WTC11 (cell line): ENCODE measurements at regions not wholly inside any gene's neighbourhood (a gene's known extent, or its start where the extent isn't known, plus 50 kb on each side); places are given as distances from the start of the nearest gene placed in this dataset.

Experiments used
- ATAC-seq: fragments of 200-7000 bp; cut with Tn5 transposase; 2 replicates; pipeline ENCODE4 v1.10.0; 2021; ENCODE audit warnings: mild to moderate bottlenecking, moderate library complexity
- CTCF ChIA-PET: fragments of 300-600 bp; sonication (Branson Sonifier 250); formaldehyde crosslinking; loops from one replicate; lab custom pipeline; 2021; ENCODE audit warnings: antibody characterized with exemption; lab: Charles Lee
- POLR2A ChIA-PET: fragments of 350-600 bp; sonication (Branson Sonifier 250); formaldehyde crosslinking; loops from one replicate; lab custom pipeline; 2021; ENCODE audit warnings: antibody characterized with exemption; lab: Charles Lee
- DNase-seq: peaks from one replicate; pipeline ENCODE4 v3.0.0; 2021; ENCODE audit warnings: low spot score
- H3K27ac Mint-ChIP-seq: 2 replicates; pipeline ENCODE4 v1.8.0; 2021; ENCODE audit warnings: mixed read lengths
- H3K27me3 Mint-ChIP-seq: 2 replicates; pipeline ENCODE4 v1.8.0; 2021; ENCODE audit warnings: low read depth, mild to moderate bottlenecking, moderate library complexity, mixed read lengths
- H3K36me3 Mint-ChIP-seq: 2 replicates; pipeline ENCODE4 v1.8.0; 2021; ENCODE audit warnings: mixed read lengths
- H3K4me1 Mint-ChIP-seq: 2 replicates; pipeline ENCODE4 v1.8.0; 2022; ENCODE audit warnings: mixed read lengths
- H3K4me3 Mint-ChIP-seq: 2 replicates; pipeline ENCODE4 v1.8.0; 2021; ENCODE audit warnings: mild to moderate bottlenecking, moderate library complexity, mixed read lengths
- H3K9me3 Mint-ChIP-seq: 2 replicates; pipeline ENCODE4 v1.8.0; 2021; ENCODE audit warnings: mixed read lengths
- CREM ChIP-seq: sonication (generic); formaldehyde crosslinking; IDR thresholded peaks from 2 replicates; pipeline ENCODE4 v1.8.1; 2022; ENCODE audit warnings: mild to moderate bottlenecking, missing genetic modification reagents, moderate library complexity
- ELF4 ChIP-seq: sonication (generic); formaldehyde crosslinking; IDR thresholded peaks from 2 replicates; pipeline ENCODE4 v1.8.1; 2022; ENCODE audit warnings: low read depth, mild to moderate bottlenecking, moderate library complexity, missing genetic modification reagents
- GRHL2 ChIP-seq: fragments of 250-450 bp; sonication (Bioruptor Pico); IDR thresholded peaks from 2 replicates; pipeline ENCODE4 v1.8.0; 2022; ENCODE audit warnings: mild to moderate bottlenecking, moderate library complexity; ENCODE audit not compliant: insufficient replicate concordance, severe bottlenecking
- MXD4 ChIP-seq: fragments of 250-450 bp; sonication (Bioruptor Pico); IDR thresholded peaks from 2 replicates; pipeline ENCODE4 v1.8.0; 2021; ENCODE audit warnings: mild to moderate bottlenecking, moderate library complexity, borderline replicate concordance
- RORB ChIP-seq: fragments of 250-450 bp; sonication (Bioruptor Pico); IDR thresholded peaks from 2 replicates; pipeline ENCODE4 v1.9.0; 2021; ENCODE audit warnings: mild to moderate bottlenecking
- SMAD4 ChIP-seq: sonication (generic); formaldehyde crosslinking; IDR thresholded peaks from 2 replicates; pipeline ENCODE4 v1.8.0; 2022; ENCODE audit warnings: mild to moderate bottlenecking, missing genetic modification reagents
- ZNF317 ChIP-seq: sonication (generic); formaldehyde crosslinking; IDR thresholded peaks from 2 replicates; pipeline ENCODE4 v1.8.1; 2023; ENCODE audit warnings: low read depth, mild to moderate bottlenecking, moderate library complexity, missing genetic modification reagents, borderline replicate concordance
- TF ChIP-seq, protein P1 (sequence below): fragments of 250-450 bp; sonication (Bioruptor Pico); IDR thresholded peaks from 2 replicates; pipeline ENCODE4 v1.8.0; 2021; ENCODE audit warnings: mild to moderate bottlenecking
- TF ChIP-seq, protein P2 (sequence below): sonication (generic); formaldehyde crosslinking; IDR thresholded peaks from 2 replicates; pipeline ENCODE4 v1.8.1; 2023; ENCODE audit warnings: mild to moderate bottlenecking, missing genetic modification reagents
- TF ChIP-seq, protein P3 (sequence below): fragments of 250-450 bp; sonication (Bioruptor Pico); conservative IDR thresholded peaks from 2 replicates; pipeline ENCODE4 v1.9.0; 2021; ENCODE audit warnings: mild to moderate bottlenecking
- TF ChIP-seq, protein P4 (sequence below): sonication (generic); formaldehyde crosslinking; IDR thresholded peaks from 2 replicates; pipeline ENCODE4 v1.8.1; 2022; ENCODE audit warnings: missing genetic modification reagents, borderline replicate concordance
- TF ChIP-seq, protein P5 (sequence below): sonication (generic); formaldehyde crosslinking; IDR thresholded peaks from 2 replicates; pipeline ENCODE4 v1.8.1; 2023; ENCODE audit warnings: mild to moderate bottlenecking, missing genetic modification reagents, borderline replicate concordance
- TF ChIP-seq, protein P6 (sequence below): sonication (generic); formaldehyde crosslinking; IDR thresholded peaks from 2 replicates; pipeline ENCODE4 v1.8.1; 2023; ENCODE audit warnings: mild to moderate bottlenecking, missing genetic modification reagents
- TF ChIP-seq, protein P7 (sequence below): sonication (generic); formaldehyde crosslinking; IDR thresholded peaks from 2 replicates; pipeline ENCODE4 v1.8.0; 2022; ENCODE audit warnings: mild to moderate bottlenecking, missing genetic modification reagents

DNA sequence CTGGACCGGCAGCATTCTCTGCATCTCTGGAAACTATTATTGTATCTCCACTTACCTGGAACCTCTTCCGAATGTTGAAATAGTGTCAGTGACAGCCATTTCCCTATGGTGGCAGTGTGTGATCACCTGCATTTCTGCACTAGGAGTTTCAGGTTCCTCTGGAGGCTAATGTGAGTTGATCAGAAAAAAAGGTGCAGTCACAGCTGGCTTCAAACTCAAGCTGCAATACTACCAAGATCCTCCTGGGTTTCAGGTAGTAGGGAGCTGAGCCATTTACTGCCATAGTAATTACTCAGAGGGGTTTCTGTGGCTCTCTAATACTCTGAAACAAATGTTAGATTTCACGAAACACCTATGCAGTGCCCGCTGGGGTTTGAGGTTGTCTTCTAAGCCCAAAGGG is 183.5 kb upstream of the OSR1 start:
- ChIA-PET CTCF (interaction anchor here (0.7 to 2.1 kb wide), 3 partner anchors 114 to 205 kb away, joined by 3 to 5 read pairs (median 5); no protein-coding TSS in a partner anchor), POLR2A (no interaction called here)
- H3K4me1 Mint-ChIP-seq, result no peaks in the 10 kb centered on the region; the same call in 1 of the 2 replicates
- DNase-seq, result no peak
- H3K27ac Mint-ChIP-seq, result no peak overlapping the region
- H3K4me3 Mint-ChIP-seq, result no peak overlapping the region
- no peaks in the 10 kb centered on the region for H3K36me3 Mint-ChIP-seq
- H3K27me3 Mint-ChIP-seq, result no peaks in the 10 kb centered on the region; the same call in 1 of the 2 replicates
- TF ChIP-seq, protein P1, sequence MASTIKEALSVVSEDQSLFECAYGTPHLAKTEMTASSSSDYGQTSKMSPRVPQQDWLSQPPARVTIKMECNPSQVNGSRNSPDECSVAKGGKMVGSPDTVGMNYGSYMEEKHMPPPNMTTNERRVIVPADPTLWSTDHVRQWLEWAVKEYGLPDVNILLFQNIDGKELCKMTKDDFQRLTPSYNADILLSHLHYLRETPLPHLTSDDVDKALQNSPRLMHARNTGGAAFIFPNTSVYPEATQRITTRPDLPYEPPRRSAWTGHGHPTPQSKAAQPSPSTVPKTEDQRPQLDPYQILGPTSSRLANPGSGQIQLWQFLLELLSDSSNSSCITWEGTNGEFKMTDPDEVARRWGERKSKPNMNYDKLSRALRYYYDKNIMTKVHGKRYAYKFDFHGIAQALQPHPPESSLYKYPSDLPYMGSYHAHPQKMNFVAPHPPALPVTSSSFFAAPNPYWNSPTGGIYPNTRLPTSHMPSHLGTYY, result no peak
- TF ChIP-seq SMAD4 (CRISPR knock-in tag), result no peak
- TF ChIP-seq, protein P2, sequence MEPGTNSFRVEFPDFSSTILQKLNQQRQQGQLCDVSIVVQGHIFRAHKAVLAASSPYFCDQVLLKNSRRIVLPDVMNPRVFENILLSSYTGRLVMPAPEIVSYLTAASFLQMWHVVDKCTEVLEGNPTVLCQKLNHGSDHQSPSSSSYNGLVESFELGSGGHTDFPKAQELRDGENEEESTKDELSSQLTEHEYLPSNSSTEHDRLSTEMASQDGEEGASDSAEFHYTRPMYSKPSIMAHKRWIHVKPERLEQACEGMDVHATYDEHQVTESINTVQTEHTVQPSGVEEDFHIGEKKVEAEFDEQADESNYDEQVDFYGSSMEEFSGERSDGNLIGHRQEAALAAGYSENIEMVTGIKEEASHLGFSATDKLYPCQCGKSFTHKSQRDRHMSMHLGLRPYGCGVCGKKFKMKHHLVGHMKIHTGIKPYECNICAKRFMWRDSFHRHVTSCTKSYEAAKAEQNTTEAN (CRISPR knock-in tag), result no peak
- TF ChIP-seq, protein P3, sequence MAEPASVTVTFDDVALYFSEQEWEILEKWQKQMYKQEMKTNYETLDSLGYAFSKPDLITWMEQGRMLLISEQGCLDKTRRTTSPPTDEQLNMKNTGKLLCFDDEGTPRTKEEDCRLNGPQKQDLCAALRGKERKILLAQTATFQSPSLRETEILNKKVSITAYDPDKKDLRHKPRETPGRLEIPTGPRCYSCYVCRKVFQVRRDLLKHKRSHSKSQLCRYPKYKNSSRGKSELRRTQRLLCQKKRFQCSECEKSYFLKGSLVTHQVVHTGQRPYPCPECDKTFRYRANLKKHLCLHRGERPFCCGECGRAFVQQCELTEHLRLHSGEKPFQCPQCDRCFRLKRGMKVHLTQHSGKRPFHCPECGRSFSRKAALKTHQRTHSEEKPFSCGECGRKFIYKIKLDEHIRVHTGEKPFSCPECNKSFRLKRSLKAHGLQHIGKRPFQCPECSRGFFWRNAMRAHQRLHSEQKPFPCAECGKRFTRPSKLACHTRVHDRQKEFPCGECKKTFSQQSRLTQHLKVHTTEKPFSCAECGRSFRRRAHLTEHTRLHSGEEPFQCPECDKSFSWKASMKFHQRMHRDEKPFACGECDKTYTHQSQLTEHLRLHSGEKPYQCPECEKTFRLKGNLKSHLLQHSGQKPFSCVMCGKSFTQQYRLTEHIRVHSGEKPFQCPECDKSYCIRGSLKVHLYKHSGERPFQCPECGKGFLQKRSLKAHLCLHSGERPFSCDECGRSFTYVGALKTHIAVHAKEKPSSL (CRISPR knock-in tag), result no peak
- ATAC-seq, result peak; percentile 96
- H3K9me3 Mint-ChIP-seq, result no peaks in the 10 kb centered on the region

DNA sequence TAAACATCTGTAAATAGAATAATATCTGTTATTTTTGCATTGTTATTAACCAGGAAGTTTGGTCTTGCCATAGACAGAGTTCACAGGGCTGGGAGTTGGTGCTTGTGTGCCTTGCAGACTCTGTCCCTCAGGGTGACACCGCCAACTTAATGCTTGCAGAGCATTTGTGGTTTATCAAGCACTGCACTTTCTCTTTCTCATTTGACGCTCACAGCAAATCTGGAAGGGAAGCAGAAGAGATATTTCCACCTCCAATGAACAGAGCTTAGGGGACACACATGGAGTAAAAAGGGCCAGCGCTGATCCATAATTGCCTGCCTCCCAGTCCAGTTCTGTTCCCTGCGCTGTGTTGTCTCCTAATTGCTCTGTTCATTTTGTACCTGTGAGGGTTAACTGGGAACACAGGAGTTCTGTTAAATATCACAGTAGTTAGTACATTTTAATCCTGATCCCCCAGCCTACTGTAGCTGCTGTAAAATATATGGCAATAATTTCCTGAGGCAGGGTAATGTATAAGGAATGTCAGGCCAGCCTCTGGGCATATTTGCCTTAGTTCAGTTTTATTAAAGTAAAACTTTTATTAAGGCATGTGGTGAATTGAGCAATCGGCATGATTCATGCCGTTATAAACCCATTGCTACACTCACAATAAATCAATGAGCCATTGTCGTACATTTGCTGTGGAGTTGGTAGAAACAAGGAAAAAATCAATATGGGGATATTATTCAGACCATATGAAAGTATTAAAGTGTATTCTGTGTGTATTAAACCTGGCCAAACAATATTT is 182.5 kb upstream of the OSR1 start:
- no peak overlapping the region for H3K4me3 Mint-ChIP-seq
- H3K4me1 Mint-ChIP-seq, result no peaks in the 10 kb centered on the region; the same call in 1 of the 2 replicates
- TF ChIP-seq ELF4 (CRISPR knock-in tag) (no peak), CREM (CRISPR knock-in tag) (no peak), GRHL2 (no peak), MXD4 (CRISPR knock-in tag) (no peak), RORB (CRISPR knock-in tag) (no peak), ZNF317 (no peak)
- TF ChIP-seq, protein P4, sequence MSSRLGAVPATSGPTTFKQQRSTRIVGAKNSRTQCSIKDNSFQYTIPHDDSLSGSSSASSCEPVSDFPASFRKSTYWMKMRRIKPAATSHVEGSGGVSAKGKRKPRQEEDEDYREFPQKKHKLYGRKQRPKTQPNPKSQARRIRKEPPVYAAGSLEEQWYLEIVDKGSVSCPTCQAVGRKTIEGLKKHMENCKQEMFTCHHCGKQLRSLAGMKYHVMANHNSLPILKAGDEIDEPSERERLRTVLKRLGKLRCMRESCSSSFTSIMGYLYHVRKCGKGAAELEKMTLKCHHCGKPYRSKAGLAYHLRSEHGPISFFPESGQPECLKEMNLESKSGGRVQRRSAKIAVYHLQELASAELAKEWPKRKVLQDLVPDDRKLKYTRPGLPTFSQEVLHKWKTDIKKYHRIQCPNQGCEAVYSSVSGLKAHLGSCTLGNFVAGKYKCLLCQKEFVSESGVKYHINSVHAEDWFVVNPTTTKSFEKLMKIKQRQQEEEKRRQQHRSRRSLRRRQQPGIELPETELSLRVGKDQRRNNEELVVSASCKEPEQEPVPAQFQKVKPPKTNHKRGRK (CRISPR knock-in tag), result no peak
- TF ChIP-seq, protein P5, sequence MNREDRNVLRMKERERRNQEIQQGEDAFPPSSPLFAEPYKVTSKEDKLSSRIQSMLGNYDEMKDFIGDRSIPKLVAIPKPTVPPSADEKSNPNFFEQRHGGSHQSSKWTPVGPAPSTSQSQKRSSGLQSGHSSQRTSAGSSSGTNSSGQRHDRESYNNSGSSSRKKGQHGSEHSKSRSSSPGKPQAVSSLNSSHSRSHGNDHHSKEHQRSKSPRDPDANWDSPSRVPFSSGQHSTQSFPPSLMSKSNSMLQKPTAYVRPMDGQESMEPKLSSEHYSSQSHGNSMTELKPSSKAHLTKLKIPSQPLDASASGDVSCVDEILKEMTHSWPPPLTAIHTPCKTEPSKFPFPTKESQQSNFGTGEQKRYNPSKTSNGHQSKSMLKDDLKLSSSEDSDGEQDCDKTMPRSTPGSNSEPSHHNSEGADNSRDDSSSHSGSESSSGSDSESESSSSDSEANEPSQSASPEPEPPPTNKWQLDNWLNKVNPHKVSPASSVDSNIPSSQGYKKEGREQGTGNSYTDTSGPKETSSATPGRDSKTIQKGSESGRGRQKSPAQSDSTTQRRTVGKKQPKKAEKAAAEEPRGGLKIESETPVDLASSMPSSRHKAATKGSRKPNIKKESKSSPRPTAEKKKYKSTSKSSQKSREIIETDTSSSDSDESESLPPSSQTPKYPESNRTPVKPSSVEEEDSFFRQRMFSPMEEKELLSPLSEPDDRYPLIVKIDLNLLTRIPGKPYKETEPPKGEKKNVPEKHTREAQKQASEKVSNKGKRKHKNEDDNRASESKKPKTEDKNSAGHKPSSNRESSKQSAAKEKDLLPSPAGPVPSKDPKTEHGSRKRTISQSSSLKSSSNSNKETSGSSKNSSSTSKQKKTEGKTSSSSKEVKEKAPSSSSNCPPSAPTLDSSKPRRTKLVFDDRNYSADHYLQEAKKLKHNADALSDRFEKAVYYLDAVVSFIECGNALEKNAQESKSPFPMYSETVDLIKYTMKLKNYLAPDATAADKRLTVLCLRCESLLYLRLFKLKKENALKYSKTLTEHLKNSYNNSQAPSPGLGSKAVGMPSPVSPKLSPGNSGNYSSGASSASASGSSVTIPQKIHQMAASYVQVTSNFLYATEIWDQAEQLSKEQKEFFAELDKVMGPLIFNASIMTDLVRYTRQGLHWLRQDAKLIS, result no peak
- TF ChIP-seq, protein P6, sequence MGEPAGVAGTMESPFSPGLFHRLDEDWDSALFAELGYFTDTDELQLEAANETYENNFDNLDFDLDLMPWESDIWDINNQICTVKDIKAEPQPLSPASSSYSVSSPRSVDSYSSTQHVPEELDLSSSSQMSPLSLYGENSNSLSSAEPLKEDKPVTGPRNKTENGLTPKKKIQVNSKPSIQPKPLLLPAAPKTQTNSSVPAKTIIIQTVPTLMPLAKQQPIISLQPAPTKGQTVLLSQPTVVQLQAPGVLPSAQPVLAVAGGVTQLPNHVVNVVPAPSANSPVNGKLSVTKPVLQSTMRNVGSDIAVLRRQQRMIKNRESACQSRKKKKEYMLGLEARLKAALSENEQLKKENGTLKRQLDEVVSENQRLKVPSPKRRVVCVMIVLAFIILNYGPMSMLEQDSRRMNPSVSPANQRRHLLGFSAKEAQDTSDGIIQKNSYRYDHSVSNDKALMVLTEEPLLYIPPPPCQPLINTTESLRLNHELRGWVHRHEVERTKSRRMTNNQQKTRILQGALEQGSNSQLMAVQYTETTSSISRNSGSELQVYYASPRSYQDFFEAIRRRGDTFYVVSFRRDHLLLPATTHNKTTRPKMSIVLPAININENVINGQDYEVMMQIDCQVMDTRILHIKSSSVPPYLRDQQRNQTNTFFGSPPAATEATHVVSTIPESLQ (CRISPR knock-in tag), result no peak
- TF ChIP-seq, protein P7, sequence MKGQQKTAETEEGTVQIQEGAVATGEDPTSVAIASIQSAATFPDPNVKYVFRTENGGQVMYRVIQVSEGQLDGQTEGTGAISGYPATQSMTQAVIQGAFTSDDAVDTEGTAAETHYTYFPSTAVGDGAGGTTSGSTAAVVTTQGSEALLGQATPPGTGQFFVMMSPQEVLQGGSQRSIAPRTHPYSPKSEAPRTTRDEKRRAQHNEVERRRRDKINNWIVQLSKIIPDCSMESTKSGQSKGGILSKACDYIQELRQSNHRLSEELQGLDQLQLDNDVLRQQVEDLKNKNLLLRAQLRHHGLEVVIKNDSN (CRISPR knock-in tag), result no peak
- TF ChIP-seq, all 79 proteins: peak for 0
- no peaks in the 10 kb centered on the region; the same call in 1 of the 2 replicates for H3K27me3 Mint-ChIP-seq
- ATAC-seq, result no peak
- CTCF ChIA-PET, result interaction anchor here (0.7 to 2.1 kb wide), 2 partner anchors 115 to 206 kb away, joined by 3 to 5 read pairs; no protein-coding TSS in a partner anchor
- H3K27ac Mint-ChIP-seq, result no peak overlapping the region
- no peak for DNase-seq
- no peaks in the 10 kb centered on the region for H3K9me3 Mint-ChIP-seq
- POLR2A ChIA-PET, result no interaction called here
- no peaks in the 10 kb centered on the region for H3K36me3 Mint-ChIP-seq
